HG03439 (cell line): ENCODE measurements at regions not wholly inside any gene's neighbourhood (a gene's known extent, or its start where the extent isn't known, plus 50 kb on each side); places are given as distances from the start of the nearest gene placed in this dataset.

ENCODE experiments used
- ATAC-seq: cut with Tn5 transposase; IDR thresholded peaks from one replicate; pipeline ENCODE4 v1.9.1; 2021; ENCODE audit warnings: mild to moderate bottlenecking, moderate library complexity; ENCODE audit not compliant: unreplicated experiment

DNA sequence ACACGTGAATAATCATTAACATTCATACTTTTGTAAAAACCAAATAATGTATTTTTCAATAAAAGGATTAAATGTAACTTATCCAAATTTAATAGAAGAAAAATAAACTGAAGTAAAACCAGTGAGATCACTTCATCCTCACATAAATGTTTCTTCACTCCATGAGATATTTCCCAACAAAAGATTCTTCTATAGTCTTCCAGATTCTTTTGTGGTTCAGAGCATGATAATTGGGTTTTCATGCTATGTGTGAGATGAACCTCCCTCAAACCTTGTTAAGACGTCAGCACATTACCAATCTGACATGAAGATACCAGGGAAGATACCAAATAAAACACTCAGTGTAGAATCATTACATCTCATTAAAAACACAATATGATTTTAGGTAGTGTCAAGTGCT, 62.9 kb upstream of the OXGR1 start:
- ATAC-seq, result no peak

DNA sequence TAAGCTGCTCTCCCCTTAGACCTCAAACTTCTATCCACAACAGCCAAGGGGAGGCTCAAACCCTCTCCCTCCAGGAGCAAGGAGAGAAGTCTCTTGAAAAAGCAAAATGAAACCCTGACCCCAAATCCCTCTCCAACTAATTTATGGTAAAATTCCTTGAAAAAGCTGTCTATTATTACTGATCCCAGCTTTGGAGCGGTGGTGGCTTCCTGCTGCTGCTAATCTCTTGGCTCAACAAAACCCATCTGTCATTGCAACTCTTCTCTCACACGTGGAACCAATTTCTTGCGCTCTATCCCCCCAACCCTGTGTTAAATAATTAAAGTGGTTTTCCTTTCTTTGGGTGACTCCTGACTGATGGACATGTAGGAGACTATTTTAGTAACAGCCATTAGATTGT, 64.1 kb upstream of the OXGR1 start:
- no peak for ATAC-seq

GRCh38 chr13:97058926-97059325, 64.7 kb upstream of the OXGR1 start:
- no peak for ATAC-seq

DNA sequence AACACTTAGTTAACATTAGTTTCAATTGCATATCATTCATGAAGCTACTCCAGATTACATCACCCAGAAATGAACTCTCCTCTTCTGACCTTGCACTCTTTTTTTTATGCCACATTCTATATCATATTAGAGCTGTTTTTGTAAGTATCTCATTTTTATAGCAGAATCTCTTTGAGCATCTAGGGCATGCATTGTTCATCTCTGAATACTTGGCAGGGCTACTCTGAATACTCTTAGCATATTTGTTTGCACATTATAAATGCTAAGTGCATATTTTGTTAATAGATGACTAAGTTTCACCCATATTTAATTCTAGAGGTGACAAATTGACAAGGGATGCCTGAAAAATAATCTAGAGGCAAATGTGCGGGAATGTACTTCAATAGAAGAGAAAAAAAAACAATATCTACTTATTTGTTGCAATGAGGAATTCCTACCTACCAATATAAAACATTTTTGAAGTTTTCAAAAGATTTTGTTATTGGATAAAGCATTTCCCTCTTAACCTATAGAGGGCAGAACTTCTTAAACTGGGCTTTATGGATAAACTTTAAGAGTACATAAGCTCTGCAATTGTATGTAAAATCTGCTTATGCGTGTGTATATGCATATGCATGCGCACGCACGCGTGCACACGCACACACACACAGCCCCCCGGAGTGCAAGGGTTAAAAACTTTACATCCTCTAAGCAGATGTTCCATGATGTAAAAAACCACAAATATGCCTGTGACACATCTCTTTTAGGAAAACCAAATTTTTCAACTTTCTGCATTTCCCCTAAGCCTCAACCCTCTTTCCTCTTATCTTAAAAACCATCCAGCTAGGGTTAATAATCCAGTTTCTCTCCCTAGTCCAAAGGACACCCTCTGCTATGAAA, 73.0 kb upstream of the OXGR1 start:
- no peak for ATAC-seq

GRCh38 chr13:97068151-97068550, 73.9 kb upstream of the OXGR1 start:
- ATAC-seq, result no peak

GRCh38 chr13:97069050-97069815, 75.0 kb upstream of the OXGR1 start:
- ATAC-seq, result no peak

DNA sequence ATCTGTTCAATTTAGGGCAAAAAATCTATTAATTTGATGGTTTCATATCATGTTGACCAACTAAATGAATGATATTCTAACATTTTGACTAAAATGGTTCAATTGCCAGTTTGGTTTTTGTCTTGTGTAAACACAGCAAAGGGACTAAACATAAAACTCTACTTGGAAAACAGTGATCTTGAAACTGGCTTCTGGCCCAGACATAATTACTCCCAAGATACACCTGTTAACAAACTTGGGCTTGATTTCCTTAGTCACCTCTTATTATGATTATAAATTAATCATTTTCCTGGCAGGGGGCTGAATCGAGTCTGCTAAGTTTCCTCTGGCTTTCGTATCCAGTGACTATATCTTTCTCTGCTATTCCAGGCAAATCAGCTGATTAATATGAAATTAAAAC, 78.0 kb upstream of the OXGR1 start:
- no peak for ATAC-seq

GRCh38 chr13:97074618-97075017, 80.3 kb upstream of the OXGR1 start:
- no peak for ATAC-seq

DNA sequence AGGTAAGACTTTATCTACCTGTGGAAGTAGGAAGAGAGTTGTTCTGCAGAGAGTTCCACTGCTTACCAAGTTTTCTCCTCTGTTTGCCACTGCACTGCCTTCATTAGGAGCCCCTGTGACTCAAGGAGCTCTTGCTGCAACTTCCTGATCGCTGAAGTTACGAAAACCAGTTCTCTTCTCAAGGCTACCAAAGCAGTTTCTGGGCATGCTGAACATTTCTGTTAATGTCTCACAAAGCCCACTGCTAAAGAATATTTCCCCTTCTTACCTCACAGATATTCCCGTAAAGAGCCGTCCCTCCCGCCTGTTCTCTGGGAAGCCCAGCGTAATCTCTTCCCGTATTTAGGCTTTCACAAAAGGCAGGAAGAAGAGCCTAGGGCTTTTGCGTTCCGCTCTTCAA, 82.6 kb upstream of the OXGR1 start:
- no peak for ATAC-seq

DNA sequence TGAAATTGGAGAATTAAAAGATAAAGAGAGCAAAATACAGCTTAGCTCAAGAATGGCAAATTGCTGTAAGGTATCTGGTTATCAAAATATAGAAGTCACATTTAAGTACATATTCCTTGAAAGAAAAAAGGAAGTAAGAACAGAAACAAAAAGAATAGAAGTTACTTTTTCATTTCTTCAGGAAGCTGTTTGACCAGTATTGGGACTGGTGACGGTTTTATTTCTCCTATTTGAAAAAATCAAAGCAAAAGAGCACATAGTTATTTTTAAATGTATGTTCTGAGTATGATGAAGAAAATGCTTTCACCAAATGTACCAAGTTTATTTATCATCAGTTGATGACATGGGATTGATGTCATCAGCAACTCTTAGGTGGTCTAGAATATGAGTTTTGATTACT, 83.1 kb upstream of the OXGR1 start:
- ATAC-seq, result no peak

DNA sequence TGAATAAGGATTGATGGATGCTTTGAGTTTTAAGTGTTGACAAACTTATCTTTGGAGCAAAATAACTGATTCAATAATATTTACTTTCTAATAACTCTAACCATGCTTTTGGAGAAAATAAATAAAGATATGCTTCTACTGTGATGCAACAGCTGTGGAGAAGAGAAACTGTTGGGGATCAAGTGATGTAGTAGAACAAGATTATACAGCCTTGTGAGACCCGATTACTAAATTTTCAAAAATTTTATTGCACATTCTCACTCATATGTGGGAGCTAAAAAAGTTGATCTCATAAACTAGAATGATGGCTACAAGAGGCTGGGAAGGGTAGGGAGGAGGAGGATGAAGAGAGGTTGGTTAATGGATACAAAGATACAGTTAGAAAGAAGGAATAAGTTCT, 85.5 kb upstream of the OXGR1 start:
- ATAC-seq, result no peak

- ATAC-seq, result no peak
Observed at GRCh38 chr13:97082461-97083207, 88.4 kb upstream of the OXGR1 start.

DNA sequence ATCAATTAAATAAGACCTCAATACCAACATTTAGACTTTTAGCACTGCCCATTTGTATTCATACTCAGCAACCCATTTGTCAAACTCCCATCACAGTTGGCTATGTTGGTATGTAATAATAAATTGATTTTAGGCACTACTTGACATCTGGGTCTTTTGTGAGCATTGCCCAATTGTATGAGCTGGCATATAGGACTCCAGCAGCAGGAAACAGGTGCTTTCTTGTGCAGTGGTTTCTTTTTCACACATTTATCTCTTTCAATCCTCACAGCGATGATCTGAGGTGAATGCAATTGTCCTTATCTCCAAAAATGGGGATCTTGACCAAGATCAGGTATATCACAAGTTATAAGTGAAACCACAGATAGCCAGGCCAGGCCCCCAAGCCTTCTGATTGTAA, 96.9 kb upstream of the OXGR1 start:
- no peak for ATAC-seq

DNA sequence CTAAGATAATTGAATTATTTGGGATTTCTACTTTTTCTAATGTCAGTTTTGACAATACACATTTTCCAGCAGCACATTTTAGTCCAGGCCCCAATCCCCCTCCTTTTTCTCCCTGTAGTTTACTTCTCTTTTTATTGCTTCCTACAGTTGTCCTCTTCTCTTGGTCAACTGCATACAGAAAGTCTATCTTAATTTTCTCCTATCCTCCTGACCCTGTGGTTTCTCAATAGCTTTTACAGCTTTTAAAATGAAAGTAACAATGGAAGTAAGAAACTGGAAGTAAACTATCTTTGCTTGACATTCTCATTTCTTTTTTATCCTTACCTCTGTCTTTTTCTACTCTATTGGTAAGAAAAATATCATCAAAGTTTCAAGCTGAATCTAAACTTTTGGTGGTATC, 106.5 kb upstream of the OXGR1 start:
- ATAC-seq, result no peak

GRCh38 chr13:97101912-97102708, 107.8 kb upstream of the OXGR1 start:
- no peak for ATAC-seq

DNA sequence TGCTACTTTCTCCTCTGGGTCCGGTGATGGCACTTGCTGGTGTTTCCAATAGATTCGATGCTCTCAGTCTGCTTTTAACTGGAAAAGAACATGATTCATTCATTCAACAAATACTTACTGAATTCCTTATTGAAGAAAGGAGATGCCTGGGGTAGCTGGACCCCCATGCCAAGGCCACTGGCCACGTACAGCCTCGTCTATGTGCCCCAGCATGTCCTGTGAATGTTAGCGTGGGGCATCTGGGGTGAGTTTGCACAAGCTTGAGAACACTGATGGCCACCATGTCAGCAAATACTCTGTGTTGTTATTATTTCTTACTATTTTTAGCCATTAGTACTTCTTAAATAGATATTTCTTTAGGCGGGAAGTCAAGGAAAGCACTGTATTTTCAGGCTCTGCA, 112.0 kb upstream of the OXGR1 start:
- no peak for ATAC-seq

GRCh38 chr13:97107815-97108529, 113.7 kb upstream of the OXGR1 start:
- no peak for ATAC-seq

- no peak for ATAC-seq
Observed at GRCh38 chr13:97108530-97108900, 113.6 kb upstream of the MBNL2 start.

- no peak for ATAC-seq
Observed at GRCh38 chr13:97109256-97109655, 112.9 kb upstream of the MBNL2 start.

- peak; percentile 95 for ATAC-seq
Observed at GRCh38 chr13:97109841-97110492, 112.2 kb upstream of the MBNL2 start.
